ENCODE measurements at regions not wholly inside any gene's neighbourhood (a gene's known extent, or its start where the extent isn't known, plus 50 kb on each side); places are given as distances from the start of the nearest gene placed in this dataset.

GRCh38 chr22:47267513-47268282 is 505.2 kb downstream of the TBC1D22A start:
- TF ChIP-seq REST (IDR thresholded peaks at IDR 0.05; ENCODE audit: insufficient read depth in 1 of 2, low read depth in 2 of 2, low read length in 1 of 2) (no peak), CTCF (IDR thresholded peaks at IDR 0.05) (no peak), POLR2AphosphoS5 (IDR thresholded peaks at IDR 0.05; ENCODE audit: low read depth, low read length) (no peak)

Data from Panc1 (cell line).